SKM-1 (cell line): ENCODE measurements at regions not wholly inside any gene's neighbourhood (a gene's known extent, or its start where the extent isn't known, plus 50 kb on each side); places are given as distances from the start of the nearest gene placed in this dataset.
"Not testable (repeated sequence)": the region's sequence is repeated elsewhere in the genome, so short reads cannot be mapped to it uniquely, and the experiment has no call there.

Experiments
- DNase-seq: peaks from one replicate; lab custom pipeline; 2025; ENCODE audit not compliant: unreplicated experiment; lab: John Stamatoyannopoulos, UW

GRCh38 chr9:26260238-26260637, 582.0 kb upstream of the TUSC1 start:
- DNase-seq, result no peak

- DNase-seq, result no peak
Measured at GRCh38 chr9:26247861-26248260, 569.6 kb upstream of the TUSC1 start.

DNA sequence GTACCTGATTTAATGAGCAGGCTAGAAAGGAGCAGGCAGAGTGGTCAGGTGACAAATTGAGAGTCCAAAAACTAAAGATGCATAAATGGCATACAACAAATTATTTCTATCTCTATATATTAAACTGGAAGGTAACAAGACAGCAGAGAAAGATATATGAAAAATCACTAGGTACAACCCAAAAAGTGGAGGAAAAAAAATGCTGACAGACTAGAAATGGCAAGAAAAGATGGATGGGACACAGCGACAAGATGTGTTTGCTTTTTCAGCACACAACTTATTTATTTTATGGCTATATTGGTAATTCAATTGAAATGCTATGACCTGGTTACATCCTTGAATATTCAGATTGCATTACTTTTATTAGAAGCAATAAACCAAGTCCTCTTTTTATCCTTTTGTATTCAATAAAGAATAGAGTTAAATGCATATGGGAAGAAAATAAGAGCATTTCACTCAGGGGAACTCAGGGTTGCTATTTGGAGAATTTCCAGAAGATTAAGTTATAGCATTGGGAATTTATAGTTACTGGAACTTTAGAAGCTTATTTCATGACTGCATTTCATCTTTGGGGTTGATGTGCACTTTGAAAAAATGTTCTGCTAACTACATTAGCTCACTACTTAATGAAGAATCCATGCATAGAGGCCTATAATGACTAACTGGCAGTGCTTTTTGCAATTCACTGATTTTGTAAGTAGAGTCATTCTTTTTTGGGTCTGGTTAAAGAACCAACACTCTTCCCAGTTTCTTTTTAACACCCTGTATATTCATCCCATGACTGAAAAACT, 566.6 kb upstream of the TUSC1 start:
- no peak for DNase-seq

- no peak for DNase-seq
Measured at GRCh38 chr9:26243726-26244125, 565.5 kb upstream of the TUSC1 start.

DNA sequence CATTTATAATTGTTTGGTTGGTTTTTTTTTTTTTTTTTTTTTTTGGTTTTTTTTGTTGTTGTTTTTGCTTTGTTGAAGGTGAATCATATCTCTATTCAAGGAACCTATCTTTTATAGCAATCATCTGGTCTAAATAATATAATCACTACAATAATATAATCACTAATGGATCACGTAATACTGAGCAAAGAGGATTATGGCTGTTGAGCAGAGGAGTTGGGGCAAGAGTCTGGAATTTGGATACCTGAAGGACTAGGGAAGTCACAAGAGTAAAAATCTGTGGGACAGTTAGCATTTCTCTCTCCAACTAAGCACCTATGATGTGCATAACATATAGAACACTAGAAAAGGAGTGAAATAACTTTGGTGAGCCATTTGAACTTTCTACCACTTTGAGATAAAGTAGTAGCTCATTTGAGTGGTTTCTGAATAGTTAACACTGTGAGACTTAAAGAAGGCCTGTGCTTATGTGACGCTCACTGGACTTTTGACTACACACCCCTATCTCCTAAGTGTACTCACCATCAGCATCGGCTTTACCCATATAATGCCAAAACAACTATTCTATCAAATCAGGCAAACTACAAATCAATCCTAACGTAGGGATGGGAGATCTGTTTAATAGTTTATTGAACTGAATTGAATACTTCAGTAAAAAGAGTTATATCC, 564.9 kb upstream of the TUSC1 start:
- no peak for DNase-seq

DNA sequence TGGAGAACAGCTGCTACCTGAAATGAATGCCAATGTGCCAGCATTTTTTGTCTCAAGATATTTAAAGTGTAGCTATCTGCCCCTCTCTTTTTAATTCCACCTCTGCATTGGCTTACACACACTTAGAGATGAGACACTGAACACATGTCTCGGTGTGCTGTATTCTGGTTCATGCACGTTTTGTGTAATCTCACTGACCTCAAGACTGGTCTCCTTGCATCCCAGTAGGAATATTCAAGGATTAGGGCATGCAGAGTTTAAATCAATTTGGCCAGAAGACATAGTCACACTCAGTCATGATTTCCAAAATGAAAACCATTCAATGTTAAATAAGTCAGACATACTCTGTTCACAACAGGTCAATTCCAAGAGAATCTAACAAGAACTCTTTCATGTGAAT, 561.8 kb upstream of the TUSC1 start:
- DNase-seq, result no peak

DNA sequence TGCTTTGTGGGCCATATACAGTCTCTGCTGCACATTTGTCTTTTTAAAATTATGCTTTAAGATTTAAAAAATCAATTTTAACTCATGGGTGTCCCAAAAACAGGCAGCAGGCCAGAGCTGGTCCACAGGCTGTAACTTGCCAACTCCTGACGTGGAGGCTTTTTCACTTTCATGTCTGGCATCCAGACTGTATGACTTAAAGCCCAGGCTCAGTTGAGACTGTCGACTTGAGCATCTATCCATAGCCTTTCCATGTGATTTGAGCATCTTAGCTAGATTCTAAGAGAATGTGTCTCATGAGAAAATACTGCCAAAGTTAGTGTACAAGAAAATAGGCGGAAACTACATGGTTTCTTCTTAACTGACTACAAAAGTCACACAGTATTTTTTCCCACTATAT, 559.0 kb upstream of the TUSC1 start:
- DNase-seq, result no peak

- no peak for DNase-seq
Measured at GRCh38 chr9:26234865-26235264, 556.6 kb upstream of the TUSC1 start.

GRCh38 chr9:26231391-26231790, 553.1 kb upstream of the TUSC1 start:
- DNase-seq, result no peak

DNA sequence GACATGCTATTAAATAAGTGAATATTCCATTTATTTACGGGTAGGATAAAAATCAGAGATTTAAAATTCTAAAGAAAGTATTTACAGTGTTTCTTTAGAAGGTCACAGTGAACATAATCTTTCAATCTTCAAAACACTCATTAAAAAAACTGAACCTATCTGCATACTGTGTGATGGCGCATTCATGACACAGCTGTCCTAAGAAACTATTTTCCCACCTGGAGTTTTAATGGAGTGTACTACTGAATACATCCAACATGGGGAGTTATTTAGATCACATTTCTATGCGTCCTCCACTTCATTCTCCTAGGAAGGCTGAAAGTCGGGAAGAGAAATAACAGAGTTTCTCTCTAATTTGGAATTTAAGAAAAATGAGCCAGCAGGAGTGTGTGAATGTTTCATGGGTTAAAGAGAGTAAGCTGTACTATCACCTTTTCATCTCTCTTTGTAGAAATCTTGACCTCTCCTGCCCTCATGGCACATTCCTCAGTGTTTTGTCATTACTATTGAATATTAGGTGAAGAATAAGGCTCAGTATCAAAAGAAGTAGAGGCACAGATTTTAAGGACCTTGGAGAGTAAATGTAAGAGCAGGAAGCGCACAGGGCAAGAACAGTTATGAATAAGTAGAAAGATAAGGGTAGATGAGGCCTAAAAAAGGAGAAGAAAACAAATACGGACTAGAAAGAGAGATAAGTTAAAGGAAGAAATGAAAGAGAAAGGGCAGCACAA, 551.2 kb upstream of the TUSC1 start:
- no peak for DNase-seq

GRCh38 chr9:26228273-26228672, 550.0 kb upstream of the TUSC1 start:
- no peak for DNase-seq

DNA sequence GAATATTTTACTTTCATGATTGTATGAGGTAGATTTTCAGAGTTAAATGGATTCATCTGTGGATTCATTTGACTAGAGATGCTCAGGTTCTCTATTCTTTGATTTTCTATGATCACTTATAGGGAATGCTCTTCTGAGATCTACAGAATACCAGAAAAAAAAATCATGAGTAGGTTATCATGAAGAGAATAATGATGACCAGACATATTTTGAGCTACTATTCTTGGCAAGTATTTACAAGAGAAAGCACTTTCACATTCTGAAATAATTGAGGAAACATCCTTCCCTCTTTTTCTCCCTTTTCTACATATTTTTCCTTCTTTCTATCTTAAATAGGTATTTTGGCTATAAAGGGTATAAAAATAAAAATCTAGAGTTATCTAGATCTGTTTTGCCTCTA, 543.0 kb upstream of the TUSC1 start:
- DNase-seq, result no peak

GRCh38 chr9:26220367-26220766, 542.1 kb upstream of the TUSC1 start:
- DNase-seq, result no peak

DNA sequence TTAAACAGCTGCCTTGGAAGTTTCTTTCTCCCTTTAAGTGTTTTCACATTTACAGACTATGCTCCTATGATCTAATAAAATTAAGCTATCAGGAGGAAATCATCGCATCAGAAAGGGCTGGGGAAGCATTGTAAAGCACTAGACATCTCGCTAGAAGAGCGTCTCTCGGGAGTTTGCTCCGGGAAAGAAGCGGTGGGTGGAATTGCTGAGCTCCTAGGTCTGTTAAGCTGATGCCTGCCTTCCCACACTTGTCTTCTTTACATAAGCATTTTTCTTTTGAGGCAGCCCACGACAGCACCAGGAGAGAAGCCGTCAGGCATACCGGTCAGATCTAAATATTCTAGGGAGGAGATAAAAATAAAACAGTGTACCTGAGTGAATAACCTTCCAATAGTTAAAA, 541.7 kb upstream of the TUSC1 start:
- no peak for DNase-seq

DNA sequence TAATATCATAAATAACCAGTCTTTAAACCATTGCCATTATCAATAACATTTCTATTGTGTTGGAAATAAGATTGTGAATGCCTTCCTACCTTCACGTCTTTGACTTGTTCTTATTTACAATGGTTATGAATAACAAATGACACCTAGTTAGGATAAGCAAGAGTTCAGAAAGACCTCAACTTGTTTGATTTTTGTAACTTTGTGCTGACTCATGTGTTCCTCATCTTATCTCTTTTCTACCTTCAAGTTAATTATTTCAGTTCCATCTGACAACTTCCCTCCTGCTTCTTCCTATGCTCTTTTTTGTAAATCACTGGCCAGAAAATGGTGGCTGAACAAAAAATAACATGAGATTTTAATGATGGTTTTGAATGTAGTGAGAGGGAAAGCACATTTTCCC, 538.5 kb upstream of the TUSC1 start:
- no peak for DNase-seq

DNA sequence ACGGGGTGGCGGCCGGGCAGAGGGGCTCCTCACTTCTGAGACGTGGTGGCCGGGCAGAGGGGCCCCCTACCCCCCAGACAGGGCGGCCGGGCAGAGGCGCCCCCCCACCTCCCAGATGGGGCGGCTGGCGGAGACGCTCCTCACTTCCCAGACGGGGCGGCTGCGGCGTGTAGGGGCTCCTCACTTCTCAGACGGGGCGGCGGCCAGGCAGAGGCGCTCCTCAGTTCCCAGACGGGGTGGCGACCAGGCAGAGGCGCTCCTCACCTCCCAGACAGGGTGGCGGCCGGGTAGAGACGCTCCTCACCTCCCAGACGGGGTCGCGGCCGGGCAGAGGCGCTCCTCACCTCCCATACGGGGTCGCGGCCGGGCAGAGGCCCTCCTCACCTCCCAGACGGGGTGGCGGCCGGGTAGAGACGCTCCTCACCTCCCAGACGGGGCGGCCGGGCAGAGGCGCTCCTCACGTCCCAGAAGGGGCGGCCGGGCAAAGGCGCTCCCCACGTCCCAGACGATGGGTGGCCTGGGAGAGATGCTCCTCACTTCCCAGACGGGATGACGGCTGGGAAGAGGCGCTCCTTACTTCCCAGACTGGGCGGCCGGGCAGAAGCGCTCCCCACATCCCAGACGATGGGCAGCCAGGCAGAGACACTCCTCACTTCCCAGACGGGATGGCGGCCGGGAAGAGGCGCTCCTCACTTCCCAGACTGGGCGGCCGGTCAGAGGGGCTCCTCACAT, 536.6 kb upstream of the TUSC1 start:
- not testable (repeated sequence) for DNase-seq

GRCh38 chr9:26210338-26210851, 532.2 kb upstream of the TUSC1 start:
- no peak for DNase-seq

- DNase-seq, result no peak
Measured at GRCh38 chr9:26205261-26205660, 527.0 kb upstream of the TUSC1 start.

- no peak for DNase-seq
Measured at GRCh38 chr9:26193237-26193636, 515.0 kb upstream of the TUSC1 start.

DNA sequence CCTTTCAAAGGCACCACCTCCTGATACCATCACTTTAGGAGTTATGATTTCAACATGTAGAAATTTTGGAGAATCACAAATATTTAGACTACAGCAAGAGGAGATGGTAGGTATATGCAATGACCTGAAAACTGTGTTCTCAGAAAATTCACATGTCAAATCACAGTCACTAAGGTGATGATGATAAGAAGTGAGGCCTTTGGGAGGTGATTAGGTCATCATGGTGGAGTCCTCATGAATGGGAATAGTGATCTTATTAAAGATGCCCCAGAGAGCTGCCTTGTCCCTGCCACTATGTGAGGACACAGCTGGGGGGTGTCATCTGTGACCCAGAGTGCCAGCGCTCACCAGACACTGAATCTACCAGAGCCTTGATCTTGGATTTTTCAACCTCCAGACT, 513.5 kb upstream of the TUSC1 start:
- DNase-seq, result no peak

- DNase-seq, result no peak
Measured at GRCh38 chr9:26181836-26182235, 503.6 kb upstream of the TUSC1 start.
